NT2/D1 (cell line): ENCODE measurements at regions not wholly inside any gene's neighbourhood (a gene's known extent, or its start where the extent isn't known, plus 50 kb on each side); places are given as distances from the start of the nearest gene placed in this dataset.

Experiments used
- SUZ12 ChIP-seq: IDR thresholded peaks from 2 replicates; pipeline ENCODE4 v1.6.1; 2011; ENCODE audit not compliant: insufficient read length, insufficient read depth; ENCODE audit errors: extremely low read depth
- YY1 ChIP-seq: IDR thresholded peaks from 2 replicates; pipeline ENCODE4 v1.6.1; 2011; ENCODE audit not compliant: insufficient read length, insufficient read depth
- ZNF274 ChIP-seq: IDR thresholded peaks from 2 replicates; pipeline ENCODE4 v1.6.1; 2011; ENCODE audit warnings: mild to moderate bottlenecking, low read depth, low read length

DNA sequence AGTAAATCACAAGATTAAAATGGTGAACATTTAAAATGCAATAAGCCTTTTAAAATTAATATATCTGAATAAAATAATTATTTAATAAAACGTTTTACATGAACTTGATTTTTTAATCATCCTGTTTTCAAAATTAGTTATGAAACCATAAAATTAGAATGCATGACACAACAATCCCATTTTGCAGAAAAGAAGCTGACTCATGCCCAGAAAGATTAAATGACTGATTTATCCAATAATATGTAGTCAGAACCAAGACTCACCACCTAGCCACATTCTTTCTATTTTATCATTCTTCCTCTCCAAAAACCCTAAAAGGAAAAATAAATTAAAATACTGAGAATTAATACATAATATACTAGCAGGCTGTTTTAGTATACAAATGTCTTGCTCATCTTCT is 83.0 kb upstream of the LGR5 start:
- TF ChIP-seq YY1 = no peak
- TF ChIP-seq ZNF274 = no peak
- no peak for TF ChIP-seq SUZ12
